Neural cell (in vitro differentiated cells): ENCODE measurements at regions not wholly inside any gene's neighbourhood (a gene's known extent, or its start where the extent isn't known, plus 50 kb on each side); places are given as distances from the start of the nearest gene placed in this dataset.

Source experiments
- H2AFZ ChIP-seq: fragments of 200-600, 300-800 bp; sonication (generic), shearing (Covaris generic); 2 replicates; pipeline ENCODE4 v1.6.0; 2014; ENCODE audit warnings: low read depth, mild to moderate bottlenecking, antibody characterized with exemption, low read length, moderate library complexity
- H3F3A ChIP-seq: fragments of 200-600 bp; shearing (Covaris generic); 2 replicates; pipeline ENCODE4 v1.6.1; 2016; ENCODE audit warnings: mild to moderate bottlenecking, moderate library complexity, mixed read lengths, antibody characterized with exemption, low read length; ENCODE audit not compliant: insufficient read depth, poor library complexity, severe bottlenecking
- H3K27ac ChIP-seq: fragments of 200-600, 300-800 bp; sonication (generic), shearing (Covaris generic); 2 replicates; pipeline ENCODE4 v1.5.1; 2014; ENCODE audit warnings: mild to moderate bottlenecking, low read length, moderate library complexity
- H3K27me3 ChIP-seq: fragments of 300-800, 200-600 bp; sonication (generic), shearing (Covaris generic); 2 replicates; pipeline ENCODE4 v1.6.0; 2014; ENCODE audit warnings: mild to moderate bottlenecking, low read depth, low read length, moderate library complexity; ENCODE audit not compliant: insufficient read depth
- H3K36me3 ChIP-seq: fragments of 300-800, 200-600 bp; sonication (generic), shearing (Covaris generic); 2 replicates; pipeline ENCODE4 v1.5.1; 2014; ENCODE audit warnings: mild to moderate bottlenecking, antibody characterized with exemption, low read length, moderate library complexity; ENCODE audit not compliant: insufficient read depth
- H3K4me2 ChIP-seq: fragments of 300-800, 200-600 bp; sonication (generic), shearing (Covaris generic); 2 replicates; pipeline ENCODE4 v1.6.0; 2014; ENCODE audit warnings: mild to moderate bottlenecking, low read length
- H3K4me3 ChIP-seq: fragments of 300-800, 200-600 bp; sonication (generic), shearing (Covaris generic); 2 replicates; pipeline ENCODE4 v1.5.1; 2014; ENCODE audit warnings: mild to moderate bottlenecking, low read length, moderate library complexity
- H3K79me2 ChIP-seq: fragments of 200-600 bp; shearing (Covaris generic); replicated peaks from 2 replicates; pipeline ENCODE4 v1.6.0; 2014; ENCODE audit warnings: mild to moderate bottlenecking, low read length, moderate library complexity; ENCODE audit not compliant: insufficient read depth
- H3K9ac ChIP-seq: fragments of 300-800, 200-600 bp; sonication (generic), shearing (Covaris generic); 2 replicates; pipeline ENCODE4 v1.6.1; 2016; ENCODE audit warnings: mild to moderate bottlenecking, low read length, mixed read lengths
- H3K9me2 ChIP-seq: fragments of 200-600 bp; shearing (Covaris generic); 2 replicates; pipeline ENCODE4 v1.6.1; 2016; ENCODE audit warnings: mild to moderate bottlenecking, low read length, mixed read lengths; ENCODE audit not compliant: insufficient read depth
- H3K9me3 ChIP-seq: fragments of 200-600, 300-800 bp; sonication (generic), shearing (Covaris generic); 2 replicates; pipeline ENCODE4 v1.6.1; 2016; ENCODE audit warnings: mild to moderate bottlenecking, mixed run types, low read length, moderate library complexity, mixed read lengths
- H4K20me1 ChIP-seq: fragments of 200-600 bp; shearing (Covaris generic); 2 replicates; pipeline ENCODE4 v1.6.1; 2016; ENCODE audit warnings: mild to moderate bottlenecking, mixed run types; ENCODE audit not compliant: insufficient read depth
- CTCF ChIP-seq: fragments of 450-650 bp; IDR thresholded peaks from 2 replicates; pipeline ENCODE4 v1.5.1; 2014; ENCODE audit warnings: antibody characterized with exemption, mild to moderate bottlenecking, moderate library complexity; ENCODE audit not compliant: poor library complexity, severe bottlenecking
- EP300 ChIP-seq: fragments of 450-650 bp; conservative IDR thresholded peaks from 2 replicates; pipeline ENCODE4 v1.6.1; 2014; ENCODE audit warnings: antibody characterized with exemption, mild to moderate bottlenecking, moderate library complexity; ENCODE audit not compliant: poor library complexity, severe bottlenecking
- EZH2 ChIP-seq: fragments of 200-600, 300-800 bp; shearing (Covaris generic), sonication (generic); IDR thresholded peaks from 2 replicates; pipeline ENCODE4 v1.6.1; 2014; ENCODE audit warnings: antibody characterized with exemption, low read length, borderline replicate concordance, mild to moderate bottlenecking; ENCODE audit not compliant: insufficient read depth, poor library complexity, severe bottlenecking
- MXI1 ChIP-seq: fragments of 450-650 bp; conservative IDR thresholded peaks from 2 replicates; pipeline ENCODE4 v1.6.1; 2014; ENCODE audit warnings: antibody characterized with exemption, mild to moderate bottlenecking; ENCODE audit not compliant: poor library complexity, severe bottlenecking
- POLR2AphosphoS5 ChIP-seq: IDR thresholded peaks from 2 replicates; pipeline ENCODE4 v1.6.1; 2012
- RAD21 ChIP-seq: fragments of 450-650 bp; conservative IDR thresholded peaks from 2 replicates; pipeline ENCODE4 v1.6.1; 2014; ENCODE audit warnings: antibody characterized with exemption, mild to moderate bottlenecking, moderate library complexity
- SMC3 ChIP-seq: fragments of 450-650 bp; conservative IDR thresholded peaks from 2 replicates; pipeline ENCODE4 v1.6.1; 2014; ENCODE audit warnings: antibody characterized with exemption, mild to moderate bottlenecking, moderate library complexity; ENCODE audit not compliant: poor library complexity
- TAF1 ChIP-seq: IDR thresholded peaks from 2 replicates; pipeline ENCODE4 v1.6.1; 2012; ENCODE audit warnings: low read depth
- TF ChIP-seq, protein P1 (sequence below): IDR thresholded peaks from 2 replicates; pipeline ENCODE4 v1.6.1; 2012; ENCODE audit warnings: borderline replicate concordance

DNA sequence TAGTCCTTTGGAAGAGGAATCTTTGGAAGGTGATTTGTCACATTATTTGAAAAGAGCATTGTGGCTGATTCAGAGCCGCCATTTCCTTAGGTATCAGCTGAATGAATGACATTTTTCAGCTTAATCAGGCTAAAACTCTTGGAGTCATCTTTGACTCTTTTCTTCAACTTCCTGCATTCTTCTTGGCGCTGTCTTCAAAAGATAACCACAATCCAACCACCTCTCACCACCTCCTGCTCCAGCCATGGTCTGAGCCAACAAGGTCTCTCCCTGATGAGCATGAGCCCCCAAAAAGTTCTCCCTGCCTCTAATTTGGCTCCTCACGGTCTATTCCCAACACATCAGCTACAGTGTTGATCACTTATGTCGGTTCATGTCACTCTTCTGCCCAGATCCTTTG, 297.6 kb upstream of the RUNX1 start:
- no peak overlapping the region for H3K4me2 ChIP-seq
- no peaks in the 10 kb centered on the region for H3K9me3 ChIP-seq
- H3K27me3 ChIP-seq = no peaks in the 10 kb centered on the region
- H3K36me3 ChIP-seq = no peaks in the 10 kb centered on the region
- H3K4me3 ChIP-seq = no peak overlapping the region
- no peak overlapping the region for H3K27ac ChIP-seq
- no peaks in the 10 kb centered on the region for H3K79me2 ChIP-seq
- H4K20me1 ChIP-seq = no peaks in the 10 kb centered on the region
- no peaks in the 10 kb centered on the region for H3F3A ChIP-seq
- H3K9ac ChIP-seq = no peak overlapping the region
- H2AFZ ChIP-seq = no peak overlapping the region
- H3K9me2 ChIP-seq = no peaks in the 10 kb centered on the region
- TF ChIP-seq EZH2 (no peak), POLR2AphosphoS5 (no peak), MXI1 (no peak), RAD21 (no peak), TAF1 (no peak), EP300 (no peak), SMC3 (no peak), CTCF (no peak)
- TF ChIP-seq, protein P1, sequence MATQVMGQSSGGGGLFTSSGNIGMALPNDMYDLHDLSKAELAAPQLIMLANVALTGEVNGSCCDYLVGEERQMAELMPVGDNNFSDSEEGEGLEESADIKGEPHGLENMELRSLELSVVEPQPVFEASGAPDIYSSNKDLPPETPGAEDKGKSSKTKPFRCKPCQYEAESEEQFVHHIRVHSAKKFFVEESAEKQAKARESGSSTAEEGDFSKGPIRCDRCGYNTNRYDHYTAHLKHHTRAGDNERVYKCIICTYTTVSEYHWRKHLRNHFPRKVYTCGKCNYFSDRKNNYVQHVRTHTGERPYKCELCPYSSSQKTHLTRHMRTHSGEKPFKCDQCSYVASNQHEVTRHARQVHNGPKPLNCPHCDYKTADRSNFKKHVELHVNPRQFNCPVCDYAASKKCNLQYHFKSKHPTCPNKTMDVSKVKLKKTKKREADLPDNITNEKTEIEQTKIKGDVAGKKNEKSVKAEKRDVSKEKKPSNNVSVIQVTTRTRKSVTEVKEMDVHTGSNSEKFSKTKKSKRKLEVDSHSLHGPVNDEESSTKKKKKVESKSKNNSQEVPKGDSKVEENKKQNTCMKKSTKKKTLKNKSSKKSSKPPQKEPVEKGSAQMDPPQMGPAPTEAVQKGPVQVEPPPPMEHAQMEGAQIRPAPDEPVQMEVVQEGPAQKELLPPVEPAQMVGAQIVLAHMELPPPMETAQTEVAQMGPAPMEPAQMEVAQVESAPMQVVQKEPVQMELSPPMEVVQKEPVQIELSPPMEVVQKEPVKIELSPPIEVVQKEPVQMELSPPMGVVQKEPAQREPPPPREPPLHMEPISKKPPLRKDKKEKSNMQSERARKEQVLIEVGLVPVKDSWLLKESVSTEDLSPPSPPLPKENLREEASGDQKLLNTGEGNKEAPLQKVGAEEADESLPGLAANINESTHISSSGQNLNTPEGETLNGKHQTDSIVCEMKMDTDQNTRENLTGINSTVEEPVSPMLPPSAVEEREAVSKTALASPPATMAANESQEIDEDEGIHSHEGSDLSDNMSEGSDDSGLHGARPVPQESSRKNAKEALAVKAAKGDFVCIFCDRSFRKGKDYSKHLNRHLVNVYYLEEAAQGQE = no peak

GRCh38 chr21:35345954-35346353, 296.9 kb upstream of the RUNX1 start:
- H3K27me3 ChIP-seq = no peaks in the 10 kb centered on the region
- H3K36me3 ChIP-seq = no peaks in the 10 kb centered on the region
- H3K27ac ChIP-seq = no peak overlapping the region
- no peaks in the 10 kb centered on the region for H4K20me1 ChIP-seq
- no peaks in the 10 kb centered on the region for H3K9me3 ChIP-seq
- no peak overlapping the region for H3K9ac ChIP-seq
- no peak for TF ChIP-seq CTCF
- TF ChIP-seq SMC3 = no peak
- no peak for TF ChIP-seq EP300
- no peak for TF ChIP-seq TAF1
- TF ChIP-seq, protein P1 = no peak
- no peak for TF ChIP-seq EZH2
- TF ChIP-seq MXI1 = no peak
- no peak for TF ChIP-seq POLR2AphosphoS5
- no peak for TF ChIP-seq RAD21
- H3K4me3 ChIP-seq = no peak overlapping the region
- H3K9me2 ChIP-seq = no peaks in the 10 kb centered on the region
- no peak overlapping the region for H3K4me2 ChIP-seq
- H2AFZ ChIP-seq = no peak overlapping the region
- H3F3A ChIP-seq = no peaks in the 10 kb centered on the region
- H3K79me2 ChIP-seq = no peaks in the 10 kb centered on the region
